ENCODE measurements at regions not wholly inside any gene's neighbourhood (a gene's known extent, or its start where the extent isn't known, plus 50 kb on each side); places are given as distances from the start of the nearest gene placed in this dataset.

GRCh38 chr2:14563324-14563723, 69.2 kb upstream of the LRATD1 start:
- Mint-ChIP-seq H3K9me3 (no peaks in the 10 kb centered on the region), H3K4me1 (ENCODE audit: low read depth) (no peaks in the 10 kb centered on the region), H3K27me3 (no peaks in the 10 kb centered on the region), H3K36me3 (no peaks in the 10 kb centered on the region), H3K27ac (no peak overlapping the region), H3K4me3 (no peak overlapping the region)
- intact Hi-C loops (cut with micrococcal nuclease): no loop called here
- no peak for DNase-seq
- CTCF ChIA-PET: no interaction called here
- POLR2A ChIA-PET: no interaction called here

- ChIA-PET CTCF (interaction anchor here (0.7 kb wide), 1 partner anchor 26 kb away, joined by 3 read pairs; no protein-coding TSS in a partner anchor), POLR2A (no interaction called here)
- H3K27ac Mint-ChIP-seq: no peak overlapping the region
- H3K27me3 Mint-ChIP-seq: no peaks in the 10 kb centered on the region
- no peak for DNase-seq
- intact Hi-C loops (cut with micrococcal nuclease): no loop called here
- H3K4me3 Mint-ChIP-seq: no peak overlapping the region
- no peaks in the 10 kb centered on the region for H3K36me3 Mint-ChIP-seq
- no peaks in the 10 kb centered on the region for H3K4me1 Mint-ChIP-seq (ENCODE audit: low read depth)
- H3K9me3 Mint-ChIP-seq: no peaks in the 10 kb centered on the region
Measured at GRCh38 chr2:14565666-14566065, 66.9 kb upstream of the LRATD1 start.

DNA sequence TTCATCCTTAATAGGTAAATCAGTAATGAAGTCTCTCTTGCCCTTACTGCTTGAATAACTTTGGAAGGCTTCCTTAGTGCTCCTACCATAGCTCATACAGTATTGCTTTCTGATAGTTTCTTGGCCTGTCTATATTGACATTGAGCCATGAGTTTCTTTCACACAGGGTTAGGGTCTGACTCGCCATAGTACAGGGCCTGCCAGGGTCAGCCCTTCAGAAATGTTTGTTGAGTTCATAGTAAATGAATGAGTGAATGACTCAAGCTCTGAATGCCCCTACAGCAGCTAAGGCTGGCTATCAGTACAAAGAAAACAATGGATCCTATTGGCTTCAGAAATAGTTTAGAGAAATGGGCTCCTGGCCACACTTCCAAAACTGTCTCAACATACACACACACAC, 65.0 kb upstream of the LRATD1 start:
- no peak overlapping the region for H3K4me3 Mint-ChIP-seq
- no peaks in the 10 kb centered on the region for H3K4me1 Mint-ChIP-seq (ENCODE audit: low read depth)
- ChIA-PET CTCF (no interaction called here), POLR2A (no interaction called here)
- DNase-seq: no peak
- intact Hi-C loops (cut with micrococcal nuclease): no loop called here
- no peaks in the 10 kb centered on the region for H3K27me3 Mint-ChIP-seq
- no peaks in the 10 kb centered on the region for H3K9me3 Mint-ChIP-seq
- no peak overlapping the region for H3K27ac Mint-ChIP-seq
- no peaks in the 10 kb centered on the region for H3K36me3 Mint-ChIP-seq

DNA sequence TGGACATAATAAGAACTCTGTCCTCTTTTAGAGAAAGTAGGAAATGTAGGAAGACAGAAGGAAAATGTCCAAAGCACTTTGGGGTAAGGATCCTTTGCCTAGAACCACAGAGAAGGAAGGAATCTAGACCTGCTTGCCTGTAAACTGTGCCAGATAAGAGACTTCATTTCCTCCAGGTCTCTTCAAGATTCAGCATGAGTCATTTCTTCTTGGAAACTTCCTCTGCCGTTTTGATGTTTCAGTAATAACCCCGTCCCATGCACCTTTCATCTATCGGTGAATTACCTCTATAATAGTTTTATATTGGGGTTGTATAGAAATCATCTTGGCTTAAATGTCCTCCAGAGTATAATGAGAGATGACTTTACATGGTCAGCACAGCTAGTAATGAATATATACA, 63.2 kb upstream of the LRATD1 start:
- DNase-seq: no peak
- no peaks in the 10 kb centered on the region for H3K36me3 Mint-ChIP-seq
- H3K4me3 Mint-ChIP-seq: no peak overlapping the region
- intact Hi-C loops (cut with micrococcal nuclease): no loop called here
- POLR2A ChIA-PET: no interaction called here
- H3K4me1 Mint-ChIP-seq (ENCODE audit: low read depth): no peaks in the 10 kb centered on the region
- H3K9me3 Mint-ChIP-seq: no peaks in the 10 kb centered on the region
- CTCF ChIA-PET: no interaction called here
- no peak overlapping the region for H3K27ac Mint-ChIP-seq
- no peaks in the 10 kb centered on the region for H3K27me3 Mint-ChIP-seq

DNA sequence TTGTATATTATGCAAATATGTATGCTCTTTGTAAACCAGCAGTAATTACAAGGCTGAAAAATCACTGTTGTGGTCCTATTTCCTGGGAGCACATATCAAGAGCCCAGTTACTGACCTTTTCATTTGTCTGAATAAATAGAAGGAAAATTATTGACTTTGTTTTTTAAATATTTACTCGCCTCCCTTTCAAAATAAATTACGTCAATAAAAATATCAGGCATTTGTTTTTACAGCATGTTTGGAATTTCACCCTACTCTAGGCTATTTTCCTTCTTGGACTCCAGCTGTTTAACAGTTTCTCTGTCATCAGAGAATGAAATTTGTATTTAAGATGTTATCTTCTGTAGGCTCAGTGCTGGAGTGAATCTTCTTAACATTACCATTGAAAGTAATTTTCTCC, 59.9 kb upstream of the LRATD1 start:
- Mint-ChIP-seq H3K4me1 (ENCODE audit: low read depth) (no peaks in the 10 kb centered on the region), H3K36me3 (no peaks in the 10 kb centered on the region), H3K27ac (no peak overlapping the region), H3K9me3 (no peaks in the 10 kb centered on the region), H3K4me3 (no peak overlapping the region), H3K27me3 (no peaks in the 10 kb centered on the region)
- DNase-seq: no peak
- ChIA-PET POLR2A (no interaction called here), CTCF (no interaction called here)
- intact Hi-C loops (cut with micrococcal nuclease): no loop called here

GRCh38 chr2:14577843-14578242, 54.7 kb upstream of the LRATD1 start:
- CTCF ChIA-PET: no interaction called here

More at GRCh38 chr2:14577843-14578242, 54.7 kb upstream of the LRATD1 start:
- H3K4me1 Mint-ChIP-seq (ENCODE audit: low read depth): no peaks in the 10 kb centered on the region
- H3K4me3 Mint-ChIP-seq: no peak overlapping the region
- no peaks in the 10 kb centered on the region for H3K9me3 Mint-ChIP-seq
- no peak overlapping the region for H3K27ac Mint-ChIP-seq
- H3K27me3 Mint-ChIP-seq: no peaks in the 10 kb centered on the region
- intact Hi-C loops (cut with micrococcal nuclease): no loop called here
- POLR2A ChIA-PET: no interaction called here
- DNase-seq: no peak
- H3K36me3 Mint-ChIP-seq: no peaks in the 10 kb centered on the region

All from activated CD4-positive, alpha-beta memory T cell treated with anti-CD3 and anti-CD28 coated beads for 36 hours (primary cell).